Stomach (tissue), 4 donors: ENCODE measurements at regions not wholly inside any gene's neighbourhood (a gene's known extent, or its start where the extent isn't known, plus 50 kb on each side); places are given as distances from the start of the nearest gene placed in this dataset.

Experiments used
- CTCF ChIP-seq, 7 experiments: fragments of 450-650 bp in 4 of 7; fragments of 200-600 bp in 3 of 7; sonication (generic) in 3 of 7; IDR thresholded peaks; one replicate each; pipeline ENCODE4 v1.5.1; 2016 to 2019; ENCODE audit warnings: antibody characterized with exemption in 7 of 7, control low read depth in 2 of 7, mild to moderate bottlenecking in 1 of 7
- POLR2A ChIP-seq, 4 donors: fragments of 450-650 bp; IDR thresholded peaks; one replicate each; pipeline ENCODE4 v1.6.1; 2016; ENCODE audit warnings: antibody characterized with exemption in 4 of 4, control low read depth in 2 of 4, mild to moderate bottlenecking in 1 of 4, moderate library complexity in 1 of 4
- POLR2AphosphoS5 ChIP-seq, 3 donors: sonication (generic); formaldehyde crosslinking; IDR thresholded peaks; one replicate each; pipeline ENCODE4 v1.6.1; 2016; ENCODE audit warnings: antibody characterized with exemption in 3 of 3

GRCh38 chr1:98286656-98287055 lies 365.8 kb upstream of the DPYD start:
- TF ChIP-seq POLR2A (IDR thresholded peaks at IDR 0.05) (no peak), POLR2AphosphoS5 (IDR thresholded peaks at IDR 0.05) (no peak), CTCF (IDR thresholded peaks at IDR 0.05) (no peak)
